Subcutaneous abdominal adipose tissue (tissue), 5 donors: ENCODE measurements at regions not wholly inside any gene's neighbourhood (a gene's known extent, or its start where the extent isn't known, plus 50 kb on each side); places are given as distances from the start of the nearest gene placed in this dataset.
"Not testable (repeated sequence)": the region's sequence is repeated elsewhere in the genome, so short reads cannot be mapped to it uniquely, and the experiment has no call there.

Experiments used
- H3K27ac ChIP-seq: one replicate; pipeline ENCODE4 v1.7.0; 2013; ENCODE audit warnings: low read depth, mild to moderate bottlenecking, inconsistent platforms, low read length, moderate library complexity
- H3K27me3 ChIP-seq, 5 donors: one replicate each; pipeline ENCODE4 v1.7.0; 2013; ENCODE audit warnings: low read length in 5 of 5, inconsistent platforms in 1 of 5; ENCODE audit not compliant: control insufficient read depth in 5 of 5, insufficient read depth in 4 of 5
- H3K36me3 ChIP-seq, 5 donors: one replicate each; pipeline ENCODE4 v1.7.0; 2013; ENCODE audit warnings: low read length in 5 of 5; ENCODE audit not compliant: control insufficient read depth in 5 of 5, insufficient read depth in 5 of 5
- H3K4me1 ChIP-seq, 5 donors: one replicate each; pipeline ENCODE4 v1.7.0; 2013; ENCODE audit warnings: low read length in 5 of 5, mild to moderate bottlenecking in 3 of 5, moderate library complexity in 1 of 5; ENCODE audit not compliant: control insufficient read depth in 5 of 5, insufficient read depth in 5 of 5
- H3K4me3 ChIP-seq, 5 donors: one replicate each; pipeline ENCODE4 v1.7.0; 2013; ENCODE audit warnings: low read length in 5 of 5, low read depth in 1 of 5
- H3K9ac ChIP-seq, 5 donors: one replicate each; pipeline ENCODE4 v1.7.0; 2013; ENCODE audit warnings: low read length in 5 of 5, mild to moderate bottlenecking in 4 of 5, moderate library complexity in 3 of 5
- H3K9me3 ChIP-seq, 5 donors: one replicate each; pipeline ENCODE4 v1.7.0; 2013; ENCODE audit warnings: low read length in 5 of 5; ENCODE audit not compliant: control insufficient read depth in 5 of 5
- donor health status: healthy.
- donor health status: healthy.
- donor health status: healthy.
- donor health status: healthy.
- donor health status: healthy.

- Histone ChIP-seq H3K27me3 (no peaks in the 10 kb centered on the region), H3K36me3 (no peaks in the 10 kb centered on the region), H3K27ac (no peak overlapping the region), H3K4me3 (no peak overlapping the region), H3K4me1 (no peaks in the 10 kb centered on the region), H3K9ac (no peak overlapping the region), H3K9me3 (no peaks in the 10 kb centered on the region)
Observed at GRCh38 chr9:28135549-28135948, 562.3 kb upstream of the C9orf72 start.

- Histone ChIP-seq H3K27ac (no peak overlapping the region), H3K27me3 (no peaks in the 10 kb centered on the region), H3K9ac (no peak overlapping the region), H3K4me1 (no peaks in the 10 kb centered on the region), H3K9me3 (no peaks in the 10 kb centered on the region), H3K36me3 (no peaks in the 10 kb centered on the region), H3K4me3 (no peak overlapping the region)
Observed at GRCh38 chr9:28136113-28136512, 562.8 kb upstream of the C9orf72 start.

- H3K4me3 ChIP-seq, H3K27ac ChIP-seq, H3K4me1 ChIP-seq, H3K9ac ChIP-seq, H3K9me3 ChIP-seq, H3K36me3 ChIP-seq, H3K27me3 ChIP-seq: not testable (repeated sequence)
Observed at GRCh38 chr9:28147430-28147829, 574.1 kb upstream of the C9orf72 start.

- H3K4me3 ChIP-seq, H3K9ac ChIP-seq, H3K36me3 ChIP-seq, H3K27ac ChIP-seq, H3K4me1 ChIP-seq, H3K9me3 ChIP-seq, H3K27me3 ChIP-seq: not testable (repeated sequence)
Observed at GRCh38 chr9:28147923-28148597, 574.8 kb upstream of the C9orf72 start.

- H3K27me3 ChIP-seq, H3K36me3 ChIP-seq, H3K9ac ChIP-seq, H3K27ac ChIP-seq, H3K4me3 ChIP-seq, H3K4me1 ChIP-seq, H3K9me3 ChIP-seq: not testable (repeated sequence)
Observed at GRCh38 chr9:28149361-28150050, 576.2 kb upstream of the C9orf72 start.

GRCh38 chr9:28155067-28155466 lies 581.8 kb upstream of the C9orf72 start:
- Histone ChIP-seq H3K27ac (no peak overlapping the region), H3K27me3 (no peaks in the 10 kb centered on the region), H3K36me3 (no peaks in the 10 kb centered on the region), H3K4me1 (peaks cover 0 to 2% (median 0%) of the 10 kb centered on the region in 5 donors), H3K4me3 (no peak overlapping the region), H3K9me3 (no peaks in the 10 kb centered on the region), H3K9ac (no peak overlapping the region)

- no peaks in the 10 kb centered on the region for H3K27me3 ChIP-seq
- no peaks in the 10 kb centered on the region for H3K9me3 ChIP-seq
- no peak overlapping the region for H3K4me3 ChIP-seq
- H3K4me1 ChIP-seq: peaks cover 0 to 2% (median 0%) of the 10 kb centered on the region in 5 donors
- no peak overlapping the region for H3K27ac ChIP-seq
- no peaks in the 10 kb centered on the region for H3K36me3 ChIP-seq
- no peak overlapping the region for H3K9ac ChIP-seq
Observed at GRCh38 chr9:28155671-28156070, 582.4 kb upstream of the C9orf72 start.

GRCh38 chr9:28158451-28158850 lies 585.2 kb upstream of the C9orf72 start:
- Histone ChIP-seq H3K27ac (no peak overlapping the region), H3K27me3 (no peaks in the 10 kb centered on the region), H3K9ac (no peak overlapping the region), H3K4me3 (no peak overlapping the region), H3K9me3 (no peaks in the 10 kb centered on the region), H3K4me1 (peaks cover 0 to 2% (median 0%) of the 10 kb centered on the region in 5 donors), H3K36me3 (no peaks in the 10 kb centered on the region)

- Histone ChIP-seq H3K36me3 (no peaks in the 10 kb centered on the region), H3K27me3 (peaks cover 0 to 2% (median 0%) of the 10 kb centered on the region in 5 donors), H3K9me3 (peaks cover 0 to 2% (median 0%) of the 10 kb centered on the region in 5 donors), H3K4me1 (no peaks in the 10 kb centered on the region), H3K4me3 (no peak overlapping the region), H3K27ac (no peak overlapping the region), H3K9ac (no peak overlapping the region)
Observed at GRCh38 chr9:28163619-28164018, 590.3 kb upstream of the C9orf72 start.

- peaks cover 0 to 2% (median 0%) of the 10 kb centered on the region in 5 donors for H3K27me3 ChIP-seq
- H3K4me3 ChIP-seq: no peak overlapping the region
- H3K27ac ChIP-seq: no peak overlapping the region
- H3K9me3 ChIP-seq: peaks cover 0 to 2% (median 0%) of the 10 kb centered on the region in 5 donors
- no peaks in the 10 kb centered on the region for H3K36me3 ChIP-seq
- no peaks in the 10 kb centered on the region for H3K4me1 ChIP-seq
- H3K9ac ChIP-seq: no peak overlapping the region
Observed at GRCh38 chr9:28166179-28166578, 592.9 kb upstream of the C9orf72 start.
